HUES64 (cell line): ENCODE measurements at regions not wholly inside any gene's neighbourhood (a gene's known extent, or its start where the extent isn't known, plus 50 kb on each side); places are given as distances from the start of the nearest gene placed in this dataset.
A peak's percentile ranks its signal among the peaks of the same experiment; 100 is the strongest.
"Not testable (repeated sequence)": the region's sequence is repeated elsewhere in the genome, so short reads cannot be mapped to it uniquely, and the experiment has no call there.

Source experiments
- H3K27ac ChIP-seq: 2 replicates; pipeline ENCODE4 v1.7.0; 2013; ENCODE audit warnings: low read depth, low read length, inconsistent platforms
- H3K27me3 ChIP-seq: 2 replicates; pipeline ENCODE4 v1.6.1; 2013; ENCODE audit warnings: mild to moderate bottlenecking, low read length; ENCODE audit not compliant: insufficient read depth
- H3K36me3 ChIP-seq: 2 replicates; pipeline ENCODE4 v1.6.1; 2013; ENCODE audit warnings: mild to moderate bottlenecking, low read length; ENCODE audit not compliant: insufficient read depth
- H3K4me1 ChIP-seq: 2 replicates; pipeline ENCODE4 v1.6.1; 2013; ENCODE audit warnings: mild to moderate bottlenecking, low read length, moderate library complexity; ENCODE audit not compliant: insufficient read depth
- H3K4me3 ChIP-seq: 2 replicates; pipeline ENCODE4 v1.5.1; 2013; ENCODE audit warnings: mild to moderate bottlenecking, low read length, moderate library complexity
- H3K9ac ChIP-seq: 2 replicates; pipeline ENCODE4 v1.6.1; 2013; ENCODE audit warnings: mild to moderate bottlenecking, low read depth, low read length
- H3K9me3 ChIP-seq: 2 replicates; pipeline ENCODE4 v1.6.1; 2013; ENCODE audit warnings: low read depth, low read length; ENCODE audit not compliant: insufficient read depth
- WGBS: fragments of 150-250, 120-280 bp; methylation state at CpG from one replicate; pipeline ENCODE4 v1.1.7; 2013; ENCODE audit warnings: missing lambda C conversion rate; 5-methylcytosine and 5-hydroxymethylcytosine counted together

DNA sequence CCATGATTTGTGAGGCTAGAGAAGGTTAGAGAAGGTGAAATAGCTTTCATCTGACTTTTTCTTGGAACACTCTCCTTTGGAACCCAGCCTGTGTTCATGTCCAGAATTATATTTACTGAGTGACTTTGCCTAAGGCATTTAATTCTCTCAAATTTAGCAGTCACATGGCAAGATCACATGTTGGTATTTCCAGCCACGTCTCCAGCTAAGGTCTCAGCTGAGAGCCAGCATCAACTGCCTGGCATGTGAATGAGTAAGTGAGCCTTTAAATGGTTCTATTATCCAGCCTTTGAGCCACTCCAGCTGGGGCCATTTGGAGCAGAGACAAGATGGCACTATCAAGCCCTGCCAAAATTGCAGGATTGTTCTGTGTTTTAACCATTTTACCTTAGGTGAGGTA is 130.2 kb upstream of the SGO1 start:
- Histone ChIP-seq H3K9me3 (no peaks in the 10 kb centered on the region), H3K27me3 (no peaks in the 10 kb centered on the region), H3K9ac (no peak overlapping the region), H3K4me1 (no peaks in the 10 kb centered on the region), H3K4me3 (no peak overlapping the region), H3K36me3 (no peaks in the 10 kb centered on the region), H3K27ac (no peak overlapping the region)
- 0% methylated on average over 1 of the region's 1 CpG for WGBS

DNA sequence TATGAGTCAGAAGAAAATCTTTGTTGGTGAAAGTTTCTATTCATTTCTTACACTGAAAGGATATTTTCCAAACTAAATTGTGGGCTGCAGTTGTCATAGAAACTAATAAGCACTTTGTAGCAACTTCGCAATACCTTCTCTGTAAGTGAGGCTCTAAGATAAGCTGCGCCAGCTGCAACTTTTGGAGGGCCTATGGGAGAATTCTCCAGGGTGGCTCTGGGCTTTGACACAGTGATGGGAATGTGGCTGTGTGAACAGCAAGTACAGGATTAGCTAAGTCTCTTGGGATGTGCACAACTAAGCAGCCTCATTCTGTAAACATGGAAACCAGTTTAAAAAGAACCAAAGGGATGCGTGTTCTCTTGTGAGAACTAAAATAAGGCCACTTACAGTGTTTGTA is 124.6 kb upstream of the SGO1 start:
- no peaks in the 10 kb centered on the region for H3K36me3 ChIP-seq
- H3K4me1 ChIP-seq, result no peaks in the 10 kb centered on the region
- whole genome bisulfite sequencing, result 95% methylated on average over 3 of the region's 3 CpGs
- no peak overlapping the region for H3K4me3 ChIP-seq
- H3K27me3 ChIP-seq, result no peaks in the 10 kb centered on the region
- H3K27ac ChIP-seq, result no peak overlapping the region
- no peak overlapping the region for H3K9ac ChIP-seq
- no peaks in the 10 kb centered on the region; the same call in 1 of the 2 replicates for H3K9me3 ChIP-seq

DNA sequence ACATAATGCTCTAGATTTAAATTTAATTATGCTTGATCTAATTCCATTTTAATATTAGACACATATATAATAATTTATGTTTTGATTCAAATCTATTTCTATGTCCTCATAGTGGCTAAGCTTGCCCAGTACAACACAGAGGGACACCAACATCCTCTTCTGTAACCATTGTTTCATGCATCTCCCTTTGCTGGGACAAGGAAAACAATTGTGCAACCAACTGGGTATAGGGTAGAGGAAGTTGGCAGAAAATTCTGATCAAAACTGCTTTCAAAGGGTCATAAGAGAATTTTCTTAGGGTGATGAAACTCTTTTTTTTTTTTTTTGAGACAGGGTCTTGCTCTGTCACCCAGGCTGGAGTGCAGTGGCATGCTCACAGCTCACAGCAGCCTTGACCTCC is 121.4 kb upstream of the SGO1 start:
- Histone ChIP-seq H3K4me3 (no peak overlapping the region), H3K9ac (no peak overlapping the region), H3K4me1 (no peaks in the 10 kb centered on the region), H3K9me3 (no peaks in the 10 kb centered on the region; the same call in 1 of the 2 replicates), H3K36me3 (no peaks in the 10 kb centered on the region), H3K27me3 (no peaks in the 10 kb centered on the region), H3K27ac (no peak overlapping the region)

DNA sequence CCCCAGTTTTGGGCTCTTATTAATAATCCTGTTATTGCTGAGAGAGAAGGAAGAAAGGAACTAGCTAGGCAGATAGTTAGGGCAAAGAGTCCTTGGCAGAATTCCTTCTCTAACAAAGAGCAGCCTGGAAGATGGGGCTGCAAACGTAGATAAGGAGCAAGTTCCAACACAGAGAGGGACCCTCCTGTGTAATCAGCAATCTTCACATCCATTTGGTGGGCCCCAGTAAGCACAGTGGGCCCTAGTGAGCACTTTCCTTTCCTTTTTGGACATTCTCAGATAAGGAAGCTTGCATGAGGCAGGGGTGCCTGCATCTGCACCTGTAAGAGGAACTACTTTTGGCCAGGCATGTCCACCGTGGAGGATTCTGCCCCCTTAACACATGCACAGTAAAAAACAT is 119.6 kb upstream of the SGO1 start:
- no peak overlapping the region for H3K9ac ChIP-seq
- H3K36me3 ChIP-seq, result no peaks in the 10 kb centered on the region
- H3K4me1 ChIP-seq, result no peaks in the 10 kb centered on the region
- H3K27ac ChIP-seq, result no peak overlapping the region
- no peaks in the 10 kb centered on the region; the same call in 1 of the 2 replicates for H3K9me3 ChIP-seq
- H3K27me3 ChIP-seq, result no peaks in the 10 kb centered on the region
- H3K4me3 ChIP-seq, result no peak overlapping the region
- WGBS, result 86% methylated on average over 2 of the region's 2 CpGs

DNA sequence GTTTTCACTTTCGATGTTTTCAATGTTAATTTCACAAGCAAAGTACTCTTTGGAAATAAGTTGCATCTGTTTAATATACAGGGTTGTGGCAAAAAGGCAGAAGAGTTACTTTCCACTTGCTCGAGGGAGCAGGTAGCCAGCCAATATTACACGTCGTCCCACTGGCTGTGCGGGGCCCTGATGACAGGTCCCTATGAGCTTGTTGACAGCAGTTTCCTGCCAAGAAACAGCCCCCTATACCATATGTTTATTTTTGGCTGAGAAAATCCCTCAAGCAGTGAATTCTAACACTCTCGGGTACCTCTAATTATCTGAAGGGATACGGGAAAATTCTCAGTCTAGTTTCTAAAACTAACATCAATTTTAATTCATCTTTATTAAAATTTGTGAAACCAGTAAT is 116.8 kb upstream of the SGO1 start:
- 90% methylated on average over 7 of the region's 7 CpGs for WGBS

DNA sequence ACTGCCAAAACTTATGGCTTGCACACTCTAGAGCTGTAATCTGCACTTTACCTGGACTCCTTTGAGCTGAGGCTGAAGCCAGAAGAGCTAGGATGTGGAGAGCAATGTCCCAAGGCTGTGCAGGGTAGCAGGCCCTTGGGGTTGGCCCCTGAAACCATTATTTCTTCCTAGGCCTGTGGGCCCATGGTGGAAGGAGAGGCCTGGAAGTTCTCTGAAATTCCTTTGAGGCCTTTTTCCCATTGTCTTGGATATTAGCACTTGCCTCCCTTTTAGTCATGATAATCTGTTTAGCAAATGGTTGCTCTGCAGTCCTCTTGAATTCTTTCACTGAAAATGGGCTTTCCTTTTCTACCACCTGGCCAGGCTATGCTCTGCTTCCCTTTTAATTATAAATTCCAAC is 102.0 kb upstream of the SGO1 start:
- no peak overlapping the region for H3K9ac ChIP-seq
- H3K27ac ChIP-seq, result peak overlapping the region; percentile 86; the same call in 1 of the 2 replicates
- H3K9me3 ChIP-seq, result peaks cover 34% of the 10 kb centered on the region
- H3K36me3 ChIP-seq, result no peaks in the 10 kb centered on the region; the same call in 1 of the 2 replicates
- 0 out of 2 replicates have a peak, but pooled peaks cover 9% of the 10 kb centered on the region for H3K4me1 ChIP-seq
- no peaks in the 10 kb centered on the region for H3K27me3 ChIP-seq
- H3K4me3 ChIP-seq, result no peak overlapping the region

More for the DNA sequence above, 116.8 kb upstream of the SGO1 start:
- H3K36me3 ChIP-seq, result no peaks in the 10 kb centered on the region
- H3K27me3 ChIP-seq, result no peaks in the 10 kb centered on the region
- H3K4me1 ChIP-seq, result no peaks in the 10 kb centered on the region
- H3K9ac ChIP-seq, result no peak overlapping the region
- H3K9me3 ChIP-seq, result no peaks in the 10 kb centered on the region; the same call in 1 of the 2 replicates
- no peak overlapping the region for H3K4me3 ChIP-seq
- H3K27ac ChIP-seq, result no peak overlapping the region

DNA sequence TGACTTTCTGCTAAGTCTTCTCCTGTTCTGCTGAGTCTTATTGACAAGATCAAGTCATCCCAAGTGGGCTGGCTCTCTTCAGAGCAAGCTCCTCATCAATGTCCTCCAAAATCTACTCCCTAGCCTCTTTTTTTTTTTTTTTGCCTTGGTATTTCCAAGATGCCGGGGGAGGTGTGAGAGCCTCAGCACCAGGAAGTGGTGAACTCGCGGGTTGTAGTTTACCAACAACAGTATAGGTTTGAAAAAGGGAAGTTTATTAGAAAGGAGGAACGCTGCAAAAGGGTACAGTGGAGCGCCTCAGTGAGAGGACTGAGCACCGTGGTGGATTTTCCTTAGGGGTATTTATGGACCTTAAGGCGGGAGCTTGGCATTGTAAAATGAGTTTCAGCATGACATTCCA is 94.3 kb upstream of the SGO1 start:
- Histone ChIP-seq H3K4me3 (no peak overlapping the region), H3K27me3 (no peaks in the 10 kb centered on the region), H3K27ac (no peak overlapping the region), H3K4me1 (peaks cover 13% of the 10 kb centered on the region), H3K36me3 (no peaks in the 10 kb centered on the region), H3K9me3 (peaks cover 31% of the 10 kb centered on the region), H3K9ac (no peak overlapping the region)
- WGBS, result 89% methylated on average over 7 of the region's 7 CpGs

DNA sequence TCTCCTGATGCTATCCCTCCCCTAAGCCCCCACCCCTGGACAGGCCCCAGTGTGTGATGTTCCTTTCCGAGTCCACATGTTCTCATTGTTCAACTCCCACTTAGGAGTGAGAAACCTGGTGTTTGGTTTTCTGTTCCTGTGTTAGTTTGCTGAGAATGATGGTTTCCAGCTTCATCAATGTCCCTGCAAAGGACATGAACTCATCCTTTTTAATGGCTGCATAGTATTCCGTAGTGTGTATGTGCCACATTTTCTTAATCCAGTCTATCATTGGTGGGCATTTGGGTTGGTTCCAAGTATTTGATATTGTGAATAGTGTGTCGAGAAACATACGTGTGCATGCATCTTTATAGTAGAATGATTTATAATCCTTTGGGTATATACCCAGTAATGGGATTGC is 80.0 kb upstream of the SGO1 start:
- H3K9me3 ChIP-seq, H3K4me3 ChIP-seq, H3K4me1 ChIP-seq, H3K36me3 ChIP-seq, H3K9ac ChIP-seq, H3K27ac ChIP-seq, H3K27me3 ChIP-seq: not testable (repeated sequence)
- WGBS, result 97% methylated on average over 3 of the region's 4 CpGs

DNA sequence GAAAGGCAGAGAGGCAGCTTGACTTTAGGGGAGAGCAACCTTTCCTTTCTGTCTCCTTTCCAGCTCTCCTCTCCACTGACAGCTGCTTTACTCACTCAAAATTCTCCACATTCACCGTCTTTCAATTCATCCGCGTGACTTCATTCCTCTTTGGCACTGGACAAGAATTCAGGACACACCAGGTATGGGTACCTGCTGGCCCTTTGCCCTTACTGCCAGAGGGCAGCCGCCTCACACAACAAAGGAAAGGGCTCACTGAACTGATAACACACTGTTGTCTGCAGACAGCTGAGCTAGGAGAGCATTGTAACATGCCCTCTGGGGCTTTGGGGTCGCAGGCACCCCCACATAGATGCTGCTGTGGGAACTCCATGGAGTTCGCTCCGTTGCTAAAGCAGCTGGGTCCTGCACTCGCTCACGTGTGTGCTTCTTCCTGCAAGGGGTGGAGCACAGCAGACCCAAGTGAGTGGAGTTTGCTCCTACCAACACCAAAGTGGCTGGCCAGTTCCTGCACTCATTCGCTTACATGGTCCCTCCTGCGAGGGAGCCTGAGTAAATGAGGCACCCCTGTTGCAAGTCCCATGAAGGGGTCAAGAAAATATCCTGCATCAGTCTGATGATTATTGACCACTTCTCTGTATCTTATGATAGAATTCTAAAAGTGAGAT is 79.0 kb upstream of the SGO1 start:
- Histone ChIP-seq H3K27me3 (no peaks in the 10 kb centered on the region), H3K9me3 (peaks cover 9% of the 10 kb centered on the region; the same call in 1 of the 2 replicates), H3K36me3 (no peaks in the 10 kb centered on the region), H3K9ac (no peak overlapping the region), H3K4me3 (no peak overlapping the region), H3K4me1 (no peaks in the 10 kb centered on the region), H3K27ac (no peak overlapping the region)
- WGBS, result 91% methylated on average over 11 of the region's 11 CpGs

DNA sequence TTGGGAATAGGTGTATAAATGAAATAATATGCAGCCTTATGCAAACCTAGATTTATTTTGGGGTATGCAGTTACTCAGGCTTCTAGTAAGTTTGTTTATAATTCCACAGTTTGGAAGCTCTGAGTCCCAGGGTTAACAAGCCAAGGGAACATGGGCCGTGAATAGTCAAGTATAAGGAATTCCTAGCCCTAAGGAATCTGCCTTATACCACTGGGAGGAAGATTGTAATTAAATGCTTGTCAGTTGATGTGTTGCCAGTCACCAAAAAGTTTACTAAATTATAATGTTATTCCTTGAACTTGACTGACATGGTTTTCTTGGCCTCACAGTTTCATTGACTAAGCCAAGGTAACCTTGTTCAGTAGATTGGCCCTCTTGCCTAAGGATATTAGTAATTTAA is 72.4 kb upstream of the SGO1 start:
- Histone ChIP-seq H3K9ac (no peak overlapping the region), H3K36me3 (no peaks in the 10 kb centered on the region), H3K4me3 (no peak overlapping the region), H3K27ac (no peak overlapping the region), H3K27me3 (no peaks in the 10 kb centered on the region), H3K4me1 (no peaks in the 10 kb centered on the region), H3K9me3 (no peaks in the 10 kb centered on the region)
- WGBS, result 95% methylated on average over 1 of the region's 1 CpG

DNA sequence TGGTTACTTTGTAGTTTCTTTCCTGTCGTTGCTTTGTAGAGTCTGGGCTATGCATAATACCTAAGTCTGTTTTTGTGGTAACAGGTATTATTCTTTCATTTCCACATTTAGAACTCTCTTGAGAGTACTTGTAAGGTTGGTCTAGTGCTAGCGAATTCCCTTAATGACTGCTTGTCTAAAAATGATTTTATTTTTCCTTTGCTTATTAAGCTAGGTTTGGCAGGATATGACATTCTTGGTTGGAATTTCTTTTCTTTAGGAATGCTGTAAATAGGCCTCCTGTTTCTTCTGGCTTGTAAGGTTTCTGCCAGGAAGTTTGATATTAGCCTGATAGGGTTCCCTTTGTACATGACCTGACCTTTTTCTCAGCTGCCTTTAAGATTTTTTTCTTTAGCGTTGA is 70.1 kb upstream of the SGO1 start:
- WGBS, result 94% methylated on average over 3 of the region's 3 CpGs
- no peak overlapping the region for H3K4me3 ChIP-seq
- H3K9ac ChIP-seq, result no peak overlapping the region
- no peaks in the 10 kb centered on the region for H3K36me3 ChIP-seq
- no peaks in the 10 kb centered on the region for H3K9me3 ChIP-seq
- H3K27me3 ChIP-seq, result no peaks in the 10 kb centered on the region
- no peak overlapping the region for H3K27ac ChIP-seq
- 0 out of 2 replicates have a peak, but pooled peaks cover 3% of the 10 kb centered on the region for H3K4me1 ChIP-seq
